ENCODE measurements at regions not wholly inside any gene's neighbourhood (a gene's known extent, or its start where the extent isn't known, plus 50 kb on each side); places are given as distances from the start of the nearest gene placed in this dataset.

DNA sequence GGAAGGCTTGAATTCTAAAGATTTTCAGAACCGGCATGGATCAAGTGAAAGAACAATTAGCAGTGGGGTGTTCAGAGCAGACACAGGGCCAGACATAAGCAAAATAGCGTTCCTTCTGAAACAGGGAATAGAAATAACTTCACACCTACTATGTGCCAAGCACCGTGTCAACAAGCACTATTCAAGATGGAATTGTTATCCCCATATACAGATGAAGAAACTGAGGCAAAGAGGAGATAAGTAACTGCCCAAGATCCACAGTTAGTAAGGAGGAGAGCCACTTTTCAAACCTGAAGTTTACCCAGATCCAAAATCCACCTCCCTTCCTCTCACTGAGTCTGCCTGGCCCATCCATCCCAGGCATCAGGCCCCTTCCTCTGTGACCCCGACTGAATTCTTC is 73.6 kb upstream of the PIK3CG start:
- Mint-ChIP-seq H3K9me3 (no peaks in the 10 kb centered on the region), H3K4me3 (no peak overlapping the region)
- no peak overlapping the region for H3K4me3 ChIP-seq (ENCODE audit: low read depth, low read length)

DNA sequence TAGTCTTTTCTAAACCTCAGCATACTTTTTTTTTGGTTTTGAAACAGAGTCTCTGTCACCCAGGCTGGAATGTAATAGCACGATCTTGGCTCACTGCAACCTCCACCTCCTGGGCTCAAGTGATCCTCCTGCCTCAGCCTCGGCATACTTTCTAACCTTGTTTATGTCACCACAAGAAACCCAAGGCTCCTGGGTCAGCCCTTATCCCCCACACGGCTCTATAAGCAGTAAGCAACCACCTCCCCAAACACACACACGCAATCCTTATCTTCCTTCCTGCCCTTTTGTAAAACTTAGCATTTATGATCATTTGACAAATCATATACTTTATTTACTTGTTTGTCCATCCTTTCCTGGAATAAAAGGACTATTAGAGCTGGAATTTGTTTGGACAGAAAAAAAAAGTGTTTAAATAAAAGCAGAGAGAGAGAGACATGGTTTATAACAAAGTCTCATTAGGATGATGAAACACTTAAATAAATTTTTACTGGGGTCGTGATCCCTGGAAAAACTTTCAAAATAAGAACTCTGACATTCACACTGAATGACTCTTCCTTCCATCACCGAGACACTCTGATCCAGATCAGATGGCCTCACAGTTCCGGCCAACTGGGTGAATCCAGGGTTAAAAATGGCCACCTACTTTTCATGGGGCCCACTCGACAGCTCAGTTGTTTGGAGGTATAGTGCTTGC is 72.7 kb upstream of the PIK3CG start:
- Mint-ChIP-seq H3K27me3 (peaks cover 40% of the 10 kb centered on the region), H3K4me3 (no peak overlapping the region), H3K36me3 (no peaks in the 10 kb centered on the region), H3K27ac (no peak overlapping the region), H3K9me3 (no peaks in the 10 kb centered on the region), H3K4me1 (peaks cover 0 to 5% (median 3%) of the 10 kb centered on the region in 4 donors)
- H3K27me3 ChIP-seq (ENCODE audit: control insufficient read depth, insufficient read depth, low read length): peaks cover 10% of the 10 kb centered on the region
- no peak for DNase-seq
- no peak for ATAC-seq (ENCODE audit: low read depth in 2 of 2)
- no peaks in the 10 kb centered on the region for H3K9me3 ChIP-seq (ENCODE audit: control insufficient read depth in 2 of 2, low read length in 2 of 2)
- H3K4me1 ChIP-seq (ENCODE audit: control insufficient read depth, insufficient read depth, low read length, poor library complexity, severe bottlenecking): no peaks in the 10 kb centered on the region
- H3K27ac ChIP-seq (ENCODE audit: insufficient read depth, low read length, poor library complexity, severe bottlenecking): no peak overlapping the region
- H3K36me3 ChIP-seq (ENCODE audit: control insufficient read depth, insufficient read depth, low read length): no peaks in the 10 kb centered on the region
- H3K4me3 ChIP-seq (ENCODE audit: low read depth, low read length): no peak overlapping the region

More for the DNA sequence above, 73.6 kb upstream of the PIK3CG start:
- ATAC-seq (ENCODE audit: low read depth in 2 of 2) (no peak), DNase-seq (no peak)
- H3K36me3 Mint-ChIP-seq: no peaks in the 10 kb centered on the region
- H3K27me3 ChIP-seq (ENCODE audit: control insufficient read depth, insufficient read depth, low read length): peaks cover 10% of the 10 kb centered on the region
- H3K9me3 ChIP-seq (ENCODE audit: control insufficient read depth in 2 of 2, low read length in 2 of 2): no peaks in the 10 kb centered on the region
- no peak overlapping the region for H3K27ac ChIP-seq (ENCODE audit: insufficient read depth, low read length, poor library complexity, severe bottlenecking)
- peaks cover 0 to 5% (median 3%) of the 10 kb centered on the region in 4 donors for H3K4me1 Mint-ChIP-seq
- H3K27ac Mint-ChIP-seq: no peak overlapping the region
- peaks cover 39% of the 10 kb centered on the region for H3K27me3 Mint-ChIP-seq
- no peaks in the 10 kb centered on the region for H3K36me3 ChIP-seq (ENCODE audit: control insufficient read depth, insufficient read depth, low read length)
- no peaks in the 10 kb centered on the region for H3K4me1 ChIP-seq (ENCODE audit: control insufficient read depth, insufficient read depth, low read length, poor library complexity, severe bottlenecking)

DNA sequence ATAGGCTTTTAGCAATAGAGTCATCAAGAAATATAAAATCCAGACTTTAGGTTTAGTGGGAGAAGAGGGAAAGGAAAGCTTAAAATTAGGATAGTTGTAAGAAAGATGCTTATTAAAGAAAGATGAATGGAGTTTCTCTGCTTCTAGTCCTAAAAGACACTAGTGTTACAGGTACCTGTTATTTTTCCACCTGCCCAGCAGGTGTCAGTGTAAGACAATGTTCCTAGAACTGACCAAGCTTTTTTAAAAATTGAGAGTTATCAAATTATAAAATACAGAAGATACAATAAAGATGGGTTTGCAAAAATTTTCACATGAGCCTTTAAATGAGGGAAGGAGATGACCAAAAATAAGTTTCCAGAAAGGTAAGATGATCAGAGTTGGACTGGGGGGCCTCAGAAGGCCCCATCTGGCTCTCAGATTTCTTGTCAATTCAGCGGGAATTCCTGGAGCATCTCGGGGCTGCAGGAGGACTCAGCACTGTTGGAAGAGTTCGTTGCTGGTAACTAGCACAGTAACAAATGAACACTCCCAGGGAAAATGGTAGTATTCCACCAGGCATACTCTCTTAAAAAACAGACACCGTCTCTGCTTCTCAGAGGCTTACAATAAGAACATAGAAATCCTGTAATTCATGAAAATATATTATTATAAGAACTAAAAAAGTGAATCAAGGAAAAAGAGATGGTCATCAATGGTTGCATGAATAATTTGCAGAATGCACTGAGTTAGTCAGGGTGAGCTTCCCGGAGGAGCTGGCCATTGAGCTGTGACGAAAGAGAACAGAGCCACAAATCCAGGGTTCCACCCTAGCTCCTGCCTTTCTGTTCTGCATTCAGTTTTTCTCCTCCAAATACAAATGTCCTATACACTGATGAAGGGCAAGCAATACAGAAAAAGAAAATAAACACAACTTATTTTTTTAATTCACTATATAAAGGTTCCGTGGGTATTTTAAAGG is 71.8 kb upstream of the PIK3CG start:
- Histone ChIP-seq H3K4me1 (ENCODE audit: control insufficient read depth, insufficient read depth, low read length, poor library complexity, severe bottlenecking) (no peaks in the 10 kb centered on the region), H3K36me3 (ENCODE audit: control insufficient read depth, insufficient read depth, low read length) (no peaks in the 10 kb centered on the region), H3K4me3 (ENCODE audit: low read depth, low read length) (no peak overlapping the region), H3K9me3 (ENCODE audit: control insufficient read depth in 2 of 2, low read length in 2 of 2) (peaks cover 0 to 4% of the 10 kb centered on the region in 2 experiments), H3K27ac (ENCODE audit: insufficient read depth, low read length, poor library complexity, severe bottlenecking) (no peak overlapping the region), H3K27me3 (ENCODE audit: control insufficient read depth, insufficient read depth, low read length) (peaks cover 7% of the 10 kb centered on the region)
- Mint-ChIP-seq H3K27ac (no peak overlapping the region), H3K36me3 (no peaks in the 10 kb centered on the region), H3K4me3 (no peak overlapping the region), H3K4me1 (peaks cover 0 to 5% (median 3%) of the 10 kb centered on the region in 4 donors), H3K27me3 (peaks cover 40% of the 10 kb centered on the region), H3K9me3 (peaks cover 0 to 2% (median 0%) of the 10 kb centered on the region in 7 donors)
- ATAC-seq (ENCODE audit: low read depth in 2 of 2) (peak in 1 of 2 donors; percentile 61), DNase-seq (peak; percentile 20 to 59 (median 54))

- peaks cover 7% of the 10 kb centered on the region for H3K27me3 ChIP-seq (ENCODE audit: control insufficient read depth, insufficient read depth, low read length)
- H3K36me3 ChIP-seq (ENCODE audit: control insufficient read depth, insufficient read depth, low read length): no peaks in the 10 kb centered on the region
- no peak for ATAC-seq (ENCODE audit: low read depth in 2 of 2)
- no peak for DNase-seq
- Mint-ChIP-seq H3K36me3 (no peaks in the 10 kb centered on the region), H3K9me3 (peaks cover 0 to 5% (median 3%) of the 10 kb centered on the region in 7 donors), H3K27me3 (peaks cover 45% of the 10 kb centered on the region), H3K4me1 (peaks cover 0 to 5% (median 0%) of the 10 kb centered on the region in 4 donors), H3K27ac (no peak overlapping the region), H3K4me3 (no peak overlapping the region)
- peaks cover 0 to 5% of the 10 kb centered on the region in 2 experiments for H3K9me3 ChIP-seq (ENCODE audit: control insufficient read depth in 2 of 2, low read length in 2 of 2)
- H3K4me3 ChIP-seq (ENCODE audit: low read depth, low read length): no peak overlapping the region
- H3K4me1 ChIP-seq (ENCODE audit: control insufficient read depth, insufficient read depth, low read length, poor library complexity, severe bottlenecking): no peaks in the 10 kb centered on the region
- no peak overlapping the region for H3K27ac ChIP-seq (ENCODE audit: insufficient read depth, low read length, poor library complexity, severe bottlenecking)
These were observed 70.6 kb upstream of the PIK3CG start for GRCh38 chr7:106794276-106795083.

DNA sequence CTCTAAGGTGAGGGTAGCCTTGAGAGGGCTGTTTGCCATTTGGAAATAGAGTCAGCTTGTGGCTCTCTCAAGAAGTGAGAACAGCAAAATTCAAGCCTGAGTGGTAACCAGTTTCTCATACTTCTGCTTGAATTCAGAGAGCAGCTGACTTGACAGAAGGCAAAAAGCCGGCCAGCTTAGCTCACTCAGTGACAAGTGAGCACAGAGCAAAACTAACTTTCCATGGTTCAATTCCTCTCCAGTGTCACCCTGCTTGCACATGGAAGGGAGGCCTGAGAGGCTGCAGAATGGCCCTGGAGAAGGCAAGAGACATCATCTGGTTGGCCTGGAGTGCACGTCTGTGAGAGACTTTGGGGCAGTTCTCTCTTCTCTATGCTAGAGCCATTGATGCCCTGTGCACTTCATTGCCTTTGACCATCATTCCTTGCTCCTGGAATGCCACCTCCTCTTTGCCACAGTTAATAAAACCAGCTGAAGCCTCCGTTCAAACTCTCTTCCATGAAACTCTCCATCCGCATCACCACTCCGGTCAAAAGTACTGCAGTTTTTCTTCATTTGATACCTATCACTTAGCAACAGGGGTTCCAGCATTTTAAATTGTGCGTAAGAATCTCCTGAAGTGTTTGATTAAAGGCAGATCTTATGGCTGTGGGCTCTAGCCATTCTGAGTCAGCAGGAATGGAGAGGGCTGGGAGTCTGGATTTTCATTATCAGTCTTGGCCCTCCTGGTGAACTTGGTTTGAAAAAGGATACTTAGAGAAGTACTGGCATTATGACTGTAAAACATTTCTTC is 69.8 kb upstream of the PIK3CG start:
- Histone ChIP-seq H3K27me3 (ENCODE audit: control insufficient read depth, insufficient read depth, low read length) (peaks cover 5% of the 10 kb centered on the region), H3K4me1 (ENCODE audit: control insufficient read depth, insufficient read depth, low read length, poor library complexity, severe bottlenecking) (no peaks in the 10 kb centered on the region), H3K27ac (ENCODE audit: insufficient read depth, low read length, poor library complexity, severe bottlenecking) (no peak overlapping the region), H3K4me3 (ENCODE audit: low read depth, low read length) (no peak overlapping the region), H3K9me3 (ENCODE audit: control insufficient read depth in 2 of 2, low read length in 2 of 2) (peaks cover 0 to 5% of the 10 kb centered on the region in 2 experiments), H3K36me3 (ENCODE audit: control insufficient read depth, insufficient read depth, low read length) (no peaks in the 10 kb centered on the region)
- Mint-ChIP-seq H3K4me3 (no peak overlapping the region), H3K27me3 (peaks cover 41% of the 10 kb centered on the region), H3K36me3 (no peaks in the 10 kb centered on the region), H3K9me3 (peaks cover 0 to 7% (median 3%) of the 10 kb centered on the region in 7 donors), H3K4me1 (peaks cover 0 to 5% (median 0%) of the 10 kb centered on the region in 4 donors), H3K27ac (no peak overlapping the region)
- DNase-seq: no peak
- ATAC-seq (ENCODE audit: low read depth in 2 of 2): no peak

- Mint-ChIP-seq H3K9me3 (peaks cover 0 to 7% (median 3%) of the 10 kb centered on the region in 7 donors), H3K4me1 (peaks cover 0 to 5% (median 0%) of the 10 kb centered on the region in 4 donors), H3K4me3 (no peak overlapping the region), H3K27me3 (peaks cover 40% of the 10 kb centered on the region), H3K27ac (no peak overlapping the region), H3K36me3 (no peaks in the 10 kb centered on the region)
- H3K27ac ChIP-seq (ENCODE audit: insufficient read depth, low read length, poor library complexity, severe bottlenecking): no peak overlapping the region
- no peaks in the 10 kb centered on the region for H3K36me3 ChIP-seq (ENCODE audit: control insufficient read depth, insufficient read depth, low read length)
- no peak overlapping the region for H3K4me3 ChIP-seq (ENCODE audit: low read depth, low read length)
- peaks cover 0 to 5% of the 10 kb centered on the region in 2 experiments for H3K9me3 ChIP-seq (ENCODE audit: control insufficient read depth in 2 of 2, low read length in 2 of 2)
- no peak for ATAC-seq (ENCODE audit: low read depth in 2 of 2)
- H3K4me1 ChIP-seq (ENCODE audit: control insufficient read depth, insufficient read depth, low read length, poor library complexity, severe bottlenecking): no peaks in the 10 kb centered on the region
- H3K27me3 ChIP-seq (ENCODE audit: control insufficient read depth, insufficient read depth, low read length): peaks cover 6% of the 10 kb centered on the region
- no peak for DNase-seq
These were observed 69.2 kb upstream of the PIK3CG start for GRCh38 chr7:106795877-106796231.

DNA sequence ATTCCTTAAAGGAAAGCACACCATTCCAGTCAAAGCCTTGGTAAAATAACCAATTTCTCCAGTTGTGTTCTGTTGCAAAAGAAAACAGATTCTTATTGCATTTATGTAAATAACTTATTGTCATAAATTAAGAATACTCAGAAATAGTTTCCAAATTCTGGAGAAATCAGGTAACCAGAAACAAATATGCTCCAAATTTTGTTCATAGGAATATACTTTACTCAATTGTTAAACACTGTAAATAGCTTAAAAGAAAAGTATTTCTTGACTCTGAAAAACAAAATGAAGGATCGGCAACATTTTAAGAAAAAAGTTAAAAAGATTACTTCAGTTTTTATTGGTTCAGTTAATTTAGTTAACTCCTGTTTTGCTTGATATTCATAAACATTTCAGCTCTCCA is 67.1 kb upstream of the PIK3CG start:
- peaks cover 0 to 4% (median 0%) of the 10 kb centered on the region in 4 donors for H3K4me1 Mint-ChIP-seq
- no peak for DNase-seq
- Histone ChIP-seq H3K36me3 (ENCODE audit: control insufficient read depth, insufficient read depth, low read length) (no peaks in the 10 kb centered on the region), H3K27me3 (ENCODE audit: control insufficient read depth, insufficient read depth, low read length) (peaks cover 2% of the 10 kb centered on the region), H3K4me1 (ENCODE audit: control insufficient read depth, insufficient read depth, low read length, poor library complexity, severe bottlenecking) (no peaks in the 10 kb centered on the region), H3K9me3 (ENCODE audit: control insufficient read depth in 2 of 2, low read length in 2 of 2) (peaks cover 0 to 5% of the 10 kb centered on the region in 2 experiments), H3K4me3 (ENCODE audit: low read depth, low read length) (no peak overlapping the region), H3K27ac (ENCODE audit: insufficient read depth, low read length, poor library complexity, severe bottlenecking) (no peak overlapping the region)
- H3K4me3 Mint-ChIP-seq: no peak overlapping the region
- H3K27ac Mint-ChIP-seq: no peak overlapping the region
- H3K9me3 Mint-ChIP-seq: peaks cover 0 to 7% (median 3%) of the 10 kb centered on the region in 7 donors
- H3K27me3 Mint-ChIP-seq: peaks cover 30% of the 10 kb centered on the region
- no peak for ATAC-seq (ENCODE audit: low read depth in 2 of 2)
- H3K36me3 Mint-ChIP-seq: no peaks in the 10 kb centered on the region

Data from CD4-positive, CD25-positive, alpha-beta regulatory T cell (primary cell).